Fibroblast of skin of right biceps (primary cell): ENCODE measurements at regions not wholly inside any gene's neighbourhood (a gene's known extent, or its start where the extent isn't known, plus 50 kb on each side); places are given as distances from the start of the nearest gene placed in this dataset.

Experiments used
- DNase-seq: peaks from one replicate; pipeline ENCODE4 v3.0.0-alpha.2; 2013

DNA sequence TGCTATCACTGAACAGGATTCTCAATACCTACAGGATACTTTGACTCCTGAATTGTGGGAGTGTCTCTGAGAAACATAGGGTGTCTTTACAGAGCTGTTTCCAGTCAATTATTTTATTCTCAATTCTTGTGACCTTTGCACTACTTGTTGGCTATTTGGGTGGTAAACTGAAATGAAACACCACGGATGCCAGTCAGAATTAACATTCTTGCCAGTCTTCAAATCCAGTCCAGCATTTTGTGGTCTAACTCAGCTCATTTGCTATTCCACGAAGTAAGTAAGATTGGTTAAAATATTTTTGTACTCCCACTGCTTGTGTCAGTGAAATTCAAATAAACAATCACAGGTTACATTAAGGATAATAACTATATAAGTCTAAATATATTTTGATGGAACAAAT is 197.9 kb downstream of the ANKRD50 start:
- no peak for DNase-seq

DNA sequence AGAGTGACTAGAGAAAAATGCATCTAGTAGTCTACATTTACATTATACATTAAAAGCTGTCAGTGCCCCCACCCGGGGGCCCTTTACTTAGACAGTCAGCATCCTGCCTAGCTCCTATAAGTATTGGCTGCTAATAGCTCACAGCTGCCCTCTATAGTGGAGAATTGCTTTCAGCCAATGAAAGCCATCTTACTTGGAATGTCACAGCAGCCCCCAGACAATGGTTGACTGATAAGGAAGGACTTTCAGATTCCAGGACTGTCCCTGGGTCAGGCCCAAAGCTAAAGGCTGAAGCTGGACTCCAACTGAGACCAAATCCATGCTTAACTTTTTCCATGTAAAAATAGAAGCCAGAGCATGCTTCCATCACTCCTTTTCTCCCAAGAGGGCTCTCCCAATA is 196.9 kb downstream of the ANKRD50 start:
- no peak for DNase-seq

DNA sequence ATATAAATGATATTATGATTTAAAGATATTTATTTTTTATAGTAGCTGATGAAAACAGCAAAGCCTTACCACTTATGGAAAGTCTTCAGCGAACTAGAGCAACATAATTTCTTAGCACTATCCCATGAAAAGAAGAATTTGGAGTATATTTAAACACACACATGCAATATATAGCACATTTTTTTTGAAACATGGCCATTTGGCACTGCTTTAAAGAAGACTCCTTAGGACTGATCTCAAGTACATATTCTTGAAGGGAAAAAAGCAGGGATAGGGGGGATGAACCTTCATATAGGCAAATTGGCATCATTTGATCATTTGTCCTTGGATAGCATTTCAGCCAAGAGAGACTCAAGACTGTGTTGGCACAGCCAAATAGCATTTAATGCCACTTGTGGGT is 193.3 kb downstream of the ANKRD50 start:
- no peak for DNase-seq

- DNase-seq = no peak
These were observed 188.7 kb downstream of the ANKRD50 start for GRCh38 chr4:124523816-124524215.

DNA sequence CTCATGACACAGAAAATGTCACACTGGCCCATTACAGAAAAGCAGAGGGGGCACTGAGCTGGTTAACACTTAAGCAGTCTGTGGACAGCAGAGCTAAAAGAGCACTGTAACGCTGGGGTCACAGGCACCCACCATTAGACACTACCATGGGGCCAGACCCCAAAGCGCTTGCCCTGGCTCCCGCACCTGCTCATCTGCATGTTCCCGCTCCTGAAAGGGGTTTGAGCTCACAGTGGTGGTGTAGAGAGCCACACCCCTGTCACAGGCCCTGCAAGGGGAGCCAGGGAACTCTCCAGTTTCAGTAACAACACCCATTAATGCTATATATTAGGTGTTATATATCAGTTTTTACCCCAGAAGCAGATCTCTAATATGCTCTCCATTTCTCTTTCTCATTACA is 187.0 kb downstream of the ANKRD50 start:
- DNase-seq = no peak

GRCh38 chr4:124526331-124526730 is 186.2 kb downstream of the ANKRD50 start:
- DNase-seq = no peak

GRCh38 chr4:124526769-124527168 is 185.8 kb downstream of the ANKRD50 start:
- no peak for DNase-seq

- no peak for DNase-seq
These were observed 185.2 kb downstream of the ANKRD50 start for GRCh38 chr4:124527364-124527763.

- no peak for DNase-seq
These were observed 183.4 kb downstream of the ANKRD50 start for GRCh38 chr4:124529131-124529530.

DNA sequence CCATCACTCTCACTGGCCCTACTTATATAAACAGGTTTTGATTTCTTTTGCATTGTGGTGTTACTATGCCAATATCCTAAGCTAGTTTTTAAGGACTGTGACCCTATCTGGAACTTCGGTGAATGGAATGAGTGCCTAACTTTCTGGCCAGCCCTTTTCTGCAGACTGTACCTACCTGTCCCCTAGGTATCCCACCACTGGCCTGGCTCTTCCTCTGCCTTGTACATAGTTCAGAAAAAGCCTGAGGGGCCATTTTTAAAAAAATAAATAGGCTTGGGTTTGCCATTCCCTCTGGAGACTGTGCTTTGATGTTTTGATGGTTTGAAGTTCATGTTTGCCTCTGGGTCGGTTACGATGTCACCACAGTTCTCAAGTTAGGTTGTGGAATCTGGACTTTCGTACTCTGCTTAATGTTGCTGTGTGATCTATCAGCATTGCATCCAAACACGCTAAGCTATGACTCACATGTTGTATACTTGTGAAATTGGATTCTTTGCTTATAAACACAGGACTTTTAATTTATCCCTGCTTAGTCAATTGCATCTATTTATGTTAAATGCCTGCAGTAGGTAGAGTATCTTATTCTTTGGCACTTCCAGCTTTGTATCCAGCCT is 182.0 kb downstream of the ANKRD50 start:
- DNase-seq = no peak

GRCh38 chr4:124534131-124534530 is 178.4 kb downstream of the ANKRD50 start:
- no peak for DNase-seq

GRCh38 chr4:124535003-124535402 is 177.5 kb downstream of the ANKRD50 start:
- DNase-seq = no peak

DNA sequence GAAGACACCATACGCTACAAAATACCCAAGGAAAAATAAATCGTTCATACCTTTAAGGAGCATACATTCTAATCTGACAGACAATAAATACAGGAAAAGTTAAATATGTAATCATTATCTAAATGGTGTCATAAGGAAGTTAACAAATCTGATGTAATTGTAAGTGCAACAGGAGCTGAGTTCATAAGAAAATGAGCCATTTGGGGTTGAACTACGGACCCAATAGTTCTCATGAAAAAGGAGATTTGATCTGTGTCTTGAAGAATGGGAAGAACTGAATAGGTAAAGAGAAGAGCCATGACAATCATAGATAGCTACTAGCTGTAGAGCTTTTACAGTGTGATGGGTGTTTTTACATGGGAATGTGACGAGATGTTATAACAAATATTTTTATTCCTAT is 175.6 kb downstream of the ANKRD50 start:
- no peak for DNase-seq

DNA sequence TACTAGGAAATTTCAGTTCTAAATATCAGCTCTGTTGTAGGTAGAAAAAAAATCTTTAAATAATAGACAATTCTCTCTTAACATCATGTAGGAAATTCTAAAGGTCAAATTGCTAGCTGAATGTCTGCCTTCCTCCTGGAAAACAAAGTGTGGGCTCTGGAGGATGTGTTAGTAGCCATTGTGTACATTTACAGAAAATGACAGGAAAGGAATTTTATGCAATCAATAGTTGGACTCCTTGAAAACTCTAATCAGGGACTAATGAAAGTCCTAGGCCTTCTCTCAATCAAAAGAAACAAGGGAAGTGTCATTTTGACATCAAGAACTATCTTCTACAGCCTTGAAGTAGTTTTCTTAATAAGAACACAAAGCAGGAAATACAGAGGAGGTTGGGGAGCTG is 174.6 kb downstream of the ANKRD50 start:
- no peak for DNase-seq

DNA sequence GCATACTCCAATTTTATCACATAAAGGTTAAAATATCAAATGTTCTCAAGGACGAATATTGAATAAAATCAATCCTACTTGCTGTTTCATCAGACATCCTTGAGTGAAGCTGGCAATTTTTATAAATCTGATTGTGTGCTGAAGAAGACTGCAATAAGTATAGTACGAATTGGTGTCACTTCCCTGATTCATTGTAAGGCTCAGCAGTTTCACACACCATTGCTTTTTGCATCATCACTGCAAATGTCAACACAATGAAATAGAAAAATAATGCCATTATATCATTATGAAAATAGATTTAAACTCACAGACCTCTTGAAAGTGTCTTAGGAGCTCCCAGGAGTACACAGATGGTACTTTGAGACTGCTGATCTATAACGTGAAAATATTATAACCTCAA is 172.5 kb downstream of the ANKRD50 start:
- DNase-seq = no peak

DNA sequence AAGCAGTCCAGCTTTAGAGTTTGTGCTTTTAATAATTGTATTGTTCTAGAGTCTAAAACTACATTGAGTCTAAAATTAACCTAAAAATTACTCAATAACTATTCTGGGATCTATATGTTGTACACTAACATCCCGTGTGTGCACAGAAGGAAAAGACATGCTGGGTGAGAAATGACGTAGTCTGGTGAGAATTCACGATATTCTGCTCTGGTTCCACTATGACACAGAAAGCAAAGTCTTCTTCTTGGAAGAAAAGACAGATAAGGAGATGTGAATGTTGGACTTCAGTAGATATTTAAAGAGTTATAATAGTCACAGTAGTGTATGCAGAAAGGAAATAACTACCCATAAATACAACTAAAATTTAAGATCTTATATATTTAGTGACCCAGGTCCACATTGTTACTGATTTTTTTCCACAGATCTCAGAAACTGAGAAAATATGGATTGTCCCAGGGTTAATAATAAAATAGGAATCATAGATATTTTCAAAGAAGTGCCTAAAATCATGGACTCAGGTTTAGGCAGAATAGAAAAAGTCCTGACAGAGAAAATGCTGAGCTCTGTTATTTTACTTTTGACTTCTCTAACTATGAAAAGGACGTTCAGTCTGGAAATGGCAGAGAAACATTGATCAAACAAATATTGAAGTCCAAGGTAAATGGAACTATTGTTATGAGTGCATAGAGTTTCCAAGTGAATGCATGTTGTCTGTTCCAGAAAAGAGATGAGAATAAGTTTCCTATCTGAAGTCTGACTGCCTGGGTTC is 170.7 kb downstream of the ANKRD50 start:
- DNase-seq = no peak

GRCh38 chr4:124555959-124556358 is 156.6 kb downstream of the ANKRD50 start:
- DNase-seq = no peak

- no peak for DNase-seq
These were observed 148.4 kb downstream of the ANKRD50 start for GRCh38 chr4:124564121-124564520.

DNA sequence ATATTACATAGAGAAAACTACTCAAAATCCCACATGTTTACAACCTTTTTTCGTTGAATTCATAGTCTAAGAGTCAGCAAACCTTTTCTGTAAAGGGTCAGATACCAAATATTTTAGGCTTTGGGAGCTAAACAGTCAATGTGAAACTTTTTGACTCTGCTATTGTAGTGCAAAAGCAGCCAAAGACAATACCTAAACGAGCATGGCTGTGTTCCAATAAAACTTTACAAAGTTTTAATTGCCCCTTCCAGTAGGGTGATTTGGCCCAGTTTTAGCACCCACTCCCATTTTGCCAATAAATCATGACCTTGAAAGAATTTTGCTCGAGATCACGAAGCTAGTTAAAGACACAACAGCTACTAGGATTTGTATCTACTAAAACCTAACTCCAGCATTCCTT is 147.2 kb downstream of the ANKRD50 start:
- DNase-seq = no peak

DNA sequence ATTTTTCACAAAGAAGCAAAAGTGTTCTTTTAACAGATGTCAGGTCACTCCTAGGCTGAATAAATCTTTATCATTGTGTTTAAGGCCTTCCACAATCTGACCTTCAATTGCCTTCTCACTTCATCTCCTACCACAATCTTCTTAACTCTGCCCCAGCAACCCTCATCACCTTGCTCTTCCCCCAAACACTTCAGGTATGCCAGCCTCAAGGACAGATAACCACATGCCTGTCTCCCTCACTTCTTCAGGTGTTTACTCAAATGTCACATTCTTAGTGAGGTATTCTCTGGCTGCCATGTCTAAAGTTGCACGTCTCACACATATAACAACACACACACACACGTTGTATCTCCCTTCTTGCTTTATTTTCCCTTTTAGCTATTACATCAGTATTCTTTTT is 146.5 kb downstream of the ANKRD50 start:
- no peak for DNase-seq

DNA sequence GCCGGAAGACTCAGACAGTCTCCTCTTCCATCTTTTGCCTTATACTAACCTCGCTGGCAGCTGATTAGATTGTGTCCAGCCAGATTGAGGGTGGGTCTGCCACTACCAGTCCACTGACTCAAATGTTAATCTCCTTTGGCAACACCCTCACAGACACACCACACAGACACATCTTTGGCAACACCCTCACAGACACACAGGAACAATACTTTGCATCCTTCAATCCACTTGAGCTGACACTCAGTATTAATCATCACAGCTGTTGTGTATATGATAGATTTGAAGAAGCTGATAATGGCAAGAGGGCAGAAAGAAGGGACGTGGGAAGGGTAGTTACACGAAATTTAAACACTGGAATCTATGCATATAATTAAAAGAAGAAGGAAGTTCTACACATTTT is 139.5 kb downstream of the ANKRD50 start:
- DNase-seq = no peak

DNA sequence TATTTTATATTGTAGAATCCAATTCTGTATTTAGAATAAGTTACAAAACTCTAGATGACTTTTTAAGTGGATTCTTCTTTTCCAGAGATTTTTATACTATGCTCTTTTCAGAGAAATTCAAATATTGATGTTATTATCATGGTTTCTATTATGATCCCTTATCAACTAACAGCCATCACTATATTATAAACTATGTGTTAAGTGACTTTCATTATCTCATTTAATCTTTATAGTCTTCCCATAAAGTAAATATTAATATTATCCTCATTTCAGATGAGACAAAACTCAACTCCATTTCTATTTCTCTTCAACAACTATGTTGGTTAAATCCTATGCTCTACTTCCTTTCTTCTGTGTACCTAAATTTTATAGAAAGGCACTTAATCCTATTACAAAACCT is 132.6 kb downstream of the ANKRD50 start:
- DNase-seq = no peak

DNA sequence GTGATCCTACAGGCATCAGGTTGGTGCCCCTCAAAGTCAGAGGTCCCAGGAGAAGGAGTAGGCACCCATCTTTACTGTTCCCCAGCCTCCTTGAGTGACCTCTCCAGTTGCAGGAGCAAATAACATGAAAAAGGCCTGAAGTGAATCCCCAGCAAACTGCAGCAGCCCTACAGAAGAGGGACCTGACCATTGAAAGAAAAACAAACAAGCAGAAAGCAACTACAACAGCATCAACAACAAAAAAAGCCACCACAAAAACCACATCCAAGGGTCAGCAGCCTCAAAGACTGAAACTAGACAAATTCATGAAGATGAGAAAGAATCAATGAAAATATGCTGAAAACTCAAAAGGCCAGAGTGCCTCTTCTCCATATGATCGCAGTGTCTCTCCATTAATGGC is 128.7 kb downstream of the ANKRD50 start:
- DNase-seq = no peak

GRCh38 chr4:124589786-124590185 is 122.7 kb downstream of the ANKRD50 start:
- no peak for DNase-seq

DNA sequence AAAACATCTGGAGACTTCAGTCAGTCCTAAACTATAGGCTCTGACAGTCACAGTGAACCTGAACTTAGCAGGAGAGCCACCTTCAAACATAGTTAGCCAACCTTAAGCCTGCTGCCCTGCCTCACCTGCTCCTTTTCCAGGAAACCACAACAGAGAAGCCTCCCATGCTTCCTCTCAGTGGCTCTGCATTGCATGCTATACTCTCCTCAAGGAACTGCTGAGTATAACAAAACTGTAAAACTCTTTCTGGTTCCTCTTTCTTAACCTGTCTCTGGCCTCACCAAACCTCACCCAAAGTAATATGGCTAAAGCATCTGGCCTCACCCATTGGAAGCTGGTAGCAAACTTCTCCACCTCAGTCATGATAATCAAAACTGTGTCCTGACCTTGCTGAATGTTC is 122.1 kb downstream of the ANKRD50 start:
- no peak for DNase-seq
